ENCODE measurements at regions not wholly inside any gene's neighbourhood (a gene's known extent, or its start where the extent isn't known, plus 50 kb on each side); places are given as distances from the start of the nearest gene placed in this dataset.
"Not testable (repeated sequence)": the region's sequence is repeated elsewhere in the genome, so short reads cannot be mapped to it uniquely, and the experiment has no call there.

GRCh38 chr6:130610303-130610702, 216.9 kb upstream of the SMLR1 start:
- DNase-seq (ENCODE audit: low spot score): no peak

GRCh38 chr6:130611366-130611765, 215.8 kb upstream of the SMLR1 start:
- no peak for DNase-seq (ENCODE audit: low spot score)

- no peak for DNase-seq (ENCODE audit: low spot score)
Observed at GRCh38 chr6:130613176-130613575, 214.0 kb upstream of the SMLR1 start.

GRCh38 chr6:130615816-130616215, 211.4 kb upstream of the SMLR1 start:
- no peak for DNase-seq (ENCODE audit: low spot score)

DNA sequence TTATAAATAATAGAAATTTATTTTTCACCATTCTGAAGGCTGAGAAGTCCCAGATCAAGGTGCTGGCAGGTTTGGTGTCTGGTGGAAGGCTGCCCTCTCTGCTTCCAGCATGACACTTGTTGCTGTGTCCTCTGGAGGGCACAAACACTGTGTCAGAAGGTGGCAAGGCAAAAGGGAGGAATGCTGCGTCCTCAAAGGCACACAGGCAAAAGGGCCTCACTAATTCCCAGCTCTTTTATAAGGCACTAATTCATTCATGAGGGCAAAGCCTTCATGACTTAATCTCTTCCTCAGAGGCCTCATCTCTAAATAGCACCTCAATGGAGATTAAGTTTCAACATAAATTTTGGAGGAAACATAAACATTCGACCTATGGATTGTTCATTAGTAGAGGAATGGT, 209.5 kb upstream of the SMLR1 start:
- no peak for DNase-seq (ENCODE audit: low spot score)

DNA sequence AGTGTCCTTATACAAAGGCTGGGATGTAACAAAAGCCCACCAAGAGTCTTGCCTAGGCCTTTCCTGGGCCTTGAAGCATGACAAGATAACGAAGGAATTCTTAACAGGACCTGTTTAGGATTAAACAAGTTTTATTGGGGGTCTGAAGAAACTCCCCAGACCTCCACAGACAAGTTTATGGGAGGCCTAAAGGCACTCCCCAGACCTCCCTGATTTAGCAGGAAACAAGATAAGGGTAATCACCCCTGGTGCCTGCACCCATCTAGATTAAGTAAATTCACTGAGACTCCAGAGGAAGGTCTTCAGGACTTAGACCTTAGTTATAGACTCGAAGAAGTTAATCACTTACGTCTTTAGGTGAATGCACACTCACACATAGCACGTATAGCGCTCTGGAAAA, 208.4 kb upstream of the SMLR1 start:
- DNase-seq (ENCODE audit: low spot score): not testable (repeated sequence)

DNA sequence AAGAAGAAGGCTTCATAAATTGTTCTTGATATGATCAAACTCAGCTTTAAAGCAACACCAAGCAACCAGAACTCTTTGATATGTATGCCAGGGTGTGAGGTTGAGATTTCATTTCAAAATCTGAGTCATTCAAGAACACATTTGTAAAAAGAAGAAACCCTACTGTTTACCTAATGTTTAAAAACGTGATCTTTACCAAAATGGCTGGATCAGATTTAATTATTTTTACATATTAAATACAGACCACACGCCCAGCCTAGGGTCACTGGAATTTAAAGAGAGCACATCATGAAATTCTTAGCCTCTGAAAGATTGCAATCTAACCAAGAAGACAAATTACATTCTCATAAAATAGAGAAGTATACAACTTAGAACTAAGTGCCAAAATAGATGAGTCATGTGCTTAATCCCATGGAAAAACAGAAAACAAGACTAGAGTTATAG, 206.8 kb upstream of the SMLR1 start:
- no peak for DNase-seq (ENCODE audit: low spot score)

GRCh38 chr6:130622142-130622541, 205.1 kb upstream of the SMLR1 start:
- DNase-seq (ENCODE audit: low spot score): no peak

DNA sequence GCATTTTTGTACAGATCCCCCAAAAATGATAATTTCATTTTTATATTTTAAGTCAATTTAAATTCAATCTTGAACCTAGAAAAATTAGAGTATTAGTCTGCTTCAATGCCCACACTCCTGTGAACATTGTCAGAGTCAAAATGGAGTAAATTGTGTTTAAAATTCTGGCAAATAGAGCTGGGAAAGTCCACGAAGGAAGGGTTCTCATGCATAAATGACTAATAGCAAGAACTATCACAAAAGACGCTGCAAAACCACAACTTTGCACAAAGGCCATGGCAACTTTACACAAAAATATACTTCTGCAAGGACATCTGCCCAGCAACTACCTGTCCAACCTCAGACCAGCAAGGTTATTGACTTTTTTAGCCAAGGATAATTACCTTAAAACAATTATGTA, 203.2 kb upstream of the SMLR1 start:
- no peak for DNase-seq (ENCODE audit: low spot score)

DNA sequence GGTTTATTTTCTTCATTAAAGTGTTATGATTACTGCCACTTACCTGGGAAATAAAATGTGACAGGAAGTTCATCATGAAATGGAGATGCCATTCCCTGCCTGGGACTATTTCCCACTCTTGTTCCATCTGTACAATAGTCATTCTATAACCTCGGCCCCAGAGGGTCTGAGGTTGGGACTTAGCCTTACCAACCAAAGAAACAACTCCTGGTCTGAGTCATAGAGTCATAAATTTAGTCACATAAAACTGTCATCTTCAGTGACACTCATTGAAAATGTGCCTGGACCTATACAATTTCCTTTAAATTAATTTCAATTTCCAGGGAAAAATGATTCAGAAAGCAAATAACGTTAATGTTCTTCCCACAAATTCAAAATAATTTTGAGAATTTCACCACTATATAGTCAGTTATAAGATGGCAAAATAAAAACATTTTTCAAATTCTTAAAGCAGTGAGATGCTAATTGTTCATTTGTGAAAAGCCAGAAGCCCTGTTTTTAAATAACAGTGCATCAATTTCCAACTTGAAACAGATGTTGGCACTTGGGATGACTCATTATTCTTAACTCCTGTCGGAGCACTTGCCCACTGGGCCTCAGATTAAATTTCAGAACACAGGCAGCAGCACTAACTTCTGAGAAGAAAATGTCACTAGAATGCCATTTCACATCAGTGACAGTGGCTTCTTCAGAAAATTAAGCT, 201.2 kb upstream of the SMLR1 start:
- DNase-seq (ENCODE audit: low spot score): no peak

- no peak for DNase-seq (ENCODE audit: low spot score)
Observed at GRCh38 chr6:130628862-130629261, 198.3 kb upstream of the SMLR1 start.

DNA sequence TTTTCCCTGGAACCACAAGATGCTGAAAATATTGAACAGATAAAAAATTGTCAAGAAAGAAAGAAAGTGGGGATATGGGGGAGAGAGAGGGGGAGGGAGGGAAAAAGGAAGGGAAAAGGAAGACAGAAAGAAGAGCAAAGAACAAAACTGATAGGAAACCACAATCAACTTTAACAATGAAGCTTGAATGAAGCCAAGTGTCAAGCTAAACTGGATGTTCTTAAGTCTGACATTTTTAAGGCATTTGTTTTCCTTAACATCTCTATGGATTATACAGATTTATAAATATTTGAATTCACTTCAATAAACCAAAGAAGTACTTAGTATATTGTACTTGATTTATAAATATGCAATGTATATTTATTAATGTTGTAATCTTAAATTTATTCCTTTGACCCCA, 197.6 kb upstream of the SMLR1 start:
- no peak for DNase-seq (ENCODE audit: low spot score)

GRCh38 chr6:130632277-130632676, 194.9 kb upstream of the SMLR1 start:
- DNase-seq (ENCODE audit: low spot score): no peak

DNA sequence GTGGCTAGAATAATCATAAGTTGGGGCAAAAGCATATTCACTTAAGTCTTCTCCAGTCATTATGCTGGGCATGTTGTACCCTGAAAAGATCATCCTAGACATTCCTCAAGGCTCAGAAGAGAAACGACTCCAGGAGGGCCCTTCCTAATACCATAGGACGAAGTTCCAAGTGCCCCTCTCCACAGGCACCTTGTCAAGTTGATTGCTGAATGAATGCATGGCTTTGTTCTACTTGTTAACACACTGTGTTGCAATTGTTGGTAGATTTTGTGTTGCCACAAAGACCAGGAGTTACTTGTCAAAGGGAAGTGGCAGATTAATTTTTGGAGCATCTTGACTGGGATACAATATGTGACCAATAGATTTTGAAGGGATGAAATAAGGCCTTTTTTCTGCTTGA, 194.3 kb upstream of the SMLR1 start:
- no peak for DNase-seq (ENCODE audit: low spot score)

GRCh38 chr6:130643361-130643760, 183.8 kb upstream of the SMLR1 start:
- no peak for DNase-seq (ENCODE audit: low spot score)

DNA sequence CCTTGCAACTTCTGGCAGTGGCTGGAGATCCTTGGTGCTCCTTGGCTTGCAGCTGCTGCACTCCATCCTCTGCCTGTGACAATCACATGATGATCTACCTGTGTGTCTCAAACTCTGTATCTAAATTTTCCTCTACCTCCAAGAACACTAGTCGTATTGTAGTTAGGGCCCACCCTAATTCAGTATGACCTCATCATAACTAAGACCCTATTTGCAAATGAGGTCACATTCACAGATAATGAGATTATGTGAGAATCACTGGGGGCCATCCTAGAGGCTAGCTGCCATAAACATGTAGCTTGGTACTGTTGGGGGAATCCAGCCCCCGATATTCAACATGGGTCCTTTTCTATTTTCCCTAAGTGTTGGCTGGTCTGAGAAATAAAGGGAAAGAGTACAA, 183.0 kb upstream of the SMLR1 start:
- DNase-seq (ENCODE audit: low spot score): no peak

GRCh38 chr6:130644769-130645168, 182.4 kb upstream of the SMLR1 start:
- not testable (repeated sequence) for DNase-seq (ENCODE audit: low spot score)

DNA sequence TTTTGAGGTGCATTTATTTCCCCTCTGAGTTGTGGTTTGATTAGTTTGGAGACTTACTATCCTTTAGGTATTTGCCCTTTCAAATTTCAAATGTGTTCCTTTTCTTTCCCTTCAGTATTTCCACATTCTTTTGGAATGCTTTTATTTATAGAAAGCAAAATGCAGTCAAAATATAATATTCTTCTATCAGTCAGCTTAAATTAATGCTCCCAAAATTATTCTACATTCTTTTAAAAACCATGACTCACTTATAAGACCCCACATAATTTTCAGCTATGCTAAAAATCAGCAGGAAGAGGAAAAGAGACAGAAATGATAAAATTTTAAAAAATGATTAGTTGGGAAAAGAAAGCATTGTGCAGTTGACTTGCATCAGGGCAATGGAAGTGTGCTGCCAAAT, 180.0 kb upstream of the SMLR1 start:
- DNase-seq (ENCODE audit: low spot score): no peak

DNA sequence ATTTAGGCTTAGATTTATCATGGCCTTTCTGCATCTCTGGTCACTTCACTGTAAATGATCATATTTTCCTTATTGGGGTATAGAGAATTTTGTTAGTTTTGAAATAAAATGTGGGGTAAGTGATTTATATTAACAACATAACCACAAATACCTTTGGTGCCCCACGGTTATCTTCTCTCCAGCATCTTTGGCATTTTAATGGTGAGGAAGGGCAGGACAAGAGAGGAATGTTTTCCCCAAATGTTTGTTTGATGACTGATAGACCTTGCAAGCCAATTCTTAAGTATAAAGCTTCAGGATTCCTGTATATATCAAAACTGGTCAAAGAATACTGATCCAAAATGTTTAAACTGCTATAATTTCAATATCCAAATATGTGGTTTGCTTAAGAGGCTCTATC, 171.6 kb upstream of the SMLR1 start:
- no peak for DNase-seq (ENCODE audit: low spot score)

DNA sequence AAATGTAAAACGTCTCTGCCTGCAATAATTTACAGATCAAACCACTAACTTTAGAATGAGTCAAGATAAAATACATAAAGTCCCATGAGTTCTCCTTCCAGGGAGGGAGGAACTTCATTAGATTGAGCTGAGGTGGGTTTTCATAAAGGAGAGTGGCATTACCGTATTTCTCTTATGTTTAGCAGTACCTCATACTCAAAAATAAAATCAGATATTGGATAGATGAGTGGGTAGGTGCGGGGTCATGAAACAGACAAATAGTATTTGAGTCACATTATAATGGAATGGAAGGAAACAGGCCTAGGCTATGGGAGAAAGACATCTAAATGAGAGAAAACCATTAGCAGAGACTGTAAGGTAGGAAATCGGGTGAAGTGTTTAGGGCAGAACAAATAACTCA, 166.1 kb upstream of the SMLR1 start:
- no peak for DNase-seq (ENCODE audit: low spot score)

- DNase-seq (ENCODE audit: low spot score): no peak
Observed at GRCh38 chr6:130666786-130667185, 160.4 kb upstream of the SMLR1 start.

DNA sequence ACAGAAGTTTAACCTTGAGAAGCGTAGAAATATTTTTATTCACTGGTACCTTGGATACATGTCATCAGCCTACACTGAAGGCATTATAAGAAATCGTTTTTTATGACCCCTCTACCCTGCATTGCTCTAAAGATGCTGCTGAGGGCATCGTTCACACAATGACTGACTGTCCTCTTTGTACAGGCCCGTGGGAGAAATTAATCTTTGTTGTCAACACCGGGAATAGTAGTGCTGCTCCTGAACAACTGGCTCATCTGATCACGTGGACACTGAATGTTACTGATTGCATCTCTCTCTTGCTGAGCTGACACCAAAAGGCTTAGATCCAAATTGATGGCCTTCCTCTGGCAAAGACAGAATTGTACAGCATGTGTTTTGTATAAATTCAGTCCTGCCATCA, 157.1 kb upstream of the SMLR1 start:
- peak; percentile 13 for DNase-seq (ENCODE audit: low spot score)

DNA sequence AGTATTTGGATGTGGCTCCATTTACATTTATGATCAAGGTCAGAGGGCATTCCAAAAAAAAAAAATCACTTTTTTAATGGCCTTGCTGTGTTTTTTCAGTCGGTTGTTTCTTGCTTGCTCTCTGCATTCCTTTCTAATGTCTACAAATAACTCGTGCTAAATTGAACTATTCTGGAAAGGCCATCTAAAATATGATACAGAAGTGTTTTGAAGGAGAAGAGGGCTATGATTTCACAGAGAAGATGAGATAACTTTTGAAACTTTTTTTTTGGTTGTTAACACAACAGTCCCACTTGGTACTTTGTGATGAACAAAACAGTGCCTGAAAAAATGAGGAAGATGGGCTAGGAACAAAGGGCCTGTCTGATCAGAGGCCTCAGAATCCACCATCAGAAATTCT, 156.1 kb upstream of the SMLR1 start:
- no peak for DNase-seq (ENCODE audit: low spot score)

DNA sequence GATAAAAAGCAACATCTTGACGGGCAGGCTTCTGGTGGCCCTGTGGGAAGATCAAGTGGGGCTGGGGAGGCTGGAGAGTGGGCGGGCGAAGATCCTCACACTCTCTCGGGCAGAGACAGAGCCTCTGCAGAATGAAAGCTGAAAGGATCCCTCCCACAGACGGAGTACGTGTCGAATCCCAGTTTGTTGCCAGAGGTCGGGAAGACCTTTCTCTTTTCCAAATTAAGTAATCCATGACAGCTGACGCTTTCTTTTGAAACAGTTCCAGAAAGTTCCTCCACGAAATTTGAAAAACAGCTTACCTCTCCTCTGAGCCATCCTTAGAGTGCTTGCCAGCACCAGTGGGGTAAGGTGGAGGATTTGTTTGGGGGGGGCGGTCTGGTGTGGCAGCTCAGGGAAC, 155.6 kb upstream of the SMLR1 start:
- no peak for DNase-seq (ENCODE audit: low spot score)

GRCh38 chr6:130672153-130672552, 155.1 kb upstream of the SMLR1 start:
- no peak for DNase-seq (ENCODE audit: low spot score)

All from pons (tissue), 1 donor.